PC-3 (cell line): ENCODE measurements at regions not wholly inside any gene's neighbourhood (a gene's known extent, or its start where the extent isn't known, plus 50 kb on each side); places are given as distances from the start of the nearest gene placed in this dataset.
A peak's percentile ranks its signal among the peaks of the same experiment; 100 is the strongest.

ENCODE experiments used
- ATAC-seq: fragments of 200-7000 bp; cut with Tn5 transposase; 2 replicates; pipeline ENCODE4 v1.9.1; 2020; ENCODE audit warnings: mild to moderate bottlenecking, moderate library complexity
- BruUV-seq: library from RNA; stranded (reverse); fragments of 400-500 nt; replicated peaks from 2 replicates; lab custom pipeline; 2021; lab: Mats Ljungman, UMichigan
- CTCF ChIA-PET: fragments of 300-600 bp; sonication (Branson Sonifier 250); formaldehyde crosslinking; loops from one replicate; lab custom pipeline; 2022; ENCODE audit warnings: antibody characterized with exemption; lab: Charles Lee
- POLR2A ChIA-PET: fragments of 300-600 bp; sonication (Branson Sonifier 250); formaldehyde crosslinking; loops from one replicate; lab custom pipeline; 2022; ENCODE audit warnings: antibody characterized with exemption; ENCODE audit not compliant: unreplicated experiment; lab: Charles Lee
- DNase-seq: peaks from one replicate; pipeline ENCODE4 v3.0.0-alpha.2; 2015
- H2AFZ ChIP-seq: fragments of 300-600 bp; sonication (generic); 2 replicates; pipeline ENCODE4 v1.6.0; 2016; ENCODE audit warnings: antibody characterized with exemption, low read length
- H3F3A ChIP-seq: fragments of 300-600 bp; sonication (generic); one replicate; pipeline ENCODE4 v1.6.0; 2017; ENCODE audit warnings: antibody characterized with exemption, low read length, control low read depth, mild to moderate bottlenecking; ENCODE audit not compliant: unreplicated experiment
- H3K27ac ChIP-seq: fragments of 300-600 bp; sonication (generic); 2 replicates; pipeline ENCODE4 v1.5.1; 2016; ENCODE audit warnings: mild to moderate bottlenecking, low read length
- H3K27me3 ChIP-seq: fragments of 300-600 bp; sonication (generic); 2 replicates; pipeline ENCODE4 v1.6.1; 2016; ENCODE audit warnings: low read length, mixed read lengths
- H3K36me3 ChIP-seq: fragments of 300-600 bp; sonication (generic); 2 replicates; pipeline ENCODE4 v1.6.1; 2016; ENCODE audit warnings: low read depth, mixed run types, low read length, mixed read lengths
- H3K4me1 ChIP-seq: fragments of 300-600 bp; sonication (generic); 2 replicates; pipeline ENCODE4 v1.5.1; 2016; ENCODE audit warnings: low read length; ENCODE audit not compliant: insufficient read depth
- H3K4me2 ChIP-seq: fragments of 300-600 bp; sonication (generic); 2 replicates; pipeline ENCODE4 v1.6.0; 2016; ENCODE audit warnings: low read length
- H3K4me3 ChIP-seq: fragments of 300-600 bp; sonication (generic); 2 replicates; pipeline ENCODE4 v1.5.1; 2016; ENCODE audit warnings: mild to moderate bottlenecking, low read length, mixed read lengths
- H3K79me2 ChIP-seq: fragments of 300-600 bp; sonication (generic); 2 replicates; pipeline ENCODE4 v1.6.1; 2017; ENCODE audit warnings: low read length, mixed read lengths
- H3K9ac ChIP-seq: fragments of 300-600 bp; sonication (generic); 2 replicates; pipeline ENCODE4 v1.6.0; 2016; ENCODE audit warnings: mild to moderate bottlenecking, low read length
- H3K9me2 ChIP-seq: fragments of 300-600 bp; sonication (generic); replicated peaks from 2 replicates; pipeline ENCODE4 v1.6.1; 2016; ENCODE audit warnings: mixed run types, low read length, mixed read lengths
- H3K9me3 ChIP-seq: fragments of 300-600 bp; sonication (generic); 2 replicates; pipeline ENCODE4 v1.6.1; 2016; ENCODE audit warnings: low read length, mixed read lengths
- H4K20me1 ChIP-seq: fragments of 300-600 bp; sonication (generic); 2 replicates; pipeline ENCODE4 v1.6.1; 2016; ENCODE audit warnings: low read length, mixed read lengths
- EZH2 ChIP-seq: fragments of 300-600 bp; sonication (generic); IDR thresholded peaks from one replicate; pipeline ENCODE4 v1.6.1; 2017; ENCODE audit warnings: antibody characterized with exemption, mild to moderate bottlenecking, low read length; ENCODE audit not compliant: unreplicated experiment
- EZH2phosphoT487 ChIP-seq: fragments of 300-600 bp; sonication (generic); IDR thresholded peaks from 2 replicates; pipeline ENCODE4 v1.6.1; 2018; ENCODE audit warnings: mild to moderate bottlenecking, antibody characterized with exemption, low read length, borderline replicate concordance
- intact Hi-C: fragments of 100-400 bp; cut with micrococcal nuclease; formaldehyde crosslinking; loops from 2 replicates; pipeline ENCODE4 v1.9.0; 2023
- TF ChIP-seq, protein P1 (sequence below): fragments of 300-600 bp; sonication (generic); conservative IDR thresholded peaks from 2 replicates; pipeline ENCODE4 v1.5.1; 2017; ENCODE audit warnings: antibody characterized with exemption, low read depth, mild to moderate bottlenecking, low read length

DNA sequence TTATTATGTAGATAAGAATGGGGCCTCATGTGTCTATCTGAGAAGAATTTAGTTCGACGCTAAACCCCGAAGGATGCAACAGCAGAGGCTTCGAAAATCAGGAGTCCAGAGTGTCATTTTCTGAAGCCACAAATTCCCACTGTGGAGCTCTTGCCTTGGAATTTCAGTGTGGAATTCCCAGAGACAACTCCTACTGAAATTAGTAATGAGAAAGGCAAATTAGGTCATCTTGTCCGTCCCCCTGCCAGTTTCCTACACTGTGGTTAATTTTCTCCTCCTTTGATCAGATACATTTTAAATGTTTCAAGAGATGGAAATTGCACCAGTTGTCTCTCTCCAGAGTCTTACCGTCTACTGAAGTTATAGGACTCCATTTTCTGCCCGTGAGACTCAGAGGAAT lies 633.6 kb downstream of the BNC2 start:
- Histone ChIP-seq H3K27me3 (no peaks in the 10 kb centered on the region), H3K9me2 (no peaks in the 10 kb centered on the region), H3K36me3 (no peaks in the 10 kb centered on the region), H3K4me2 (no peak overlapping the region), H3K79me2 (no peaks in the 10 kb centered on the region), H2AFZ (no peak overlapping the region), H3K27ac (no peak overlapping the region), H3F3A (no peaks in the 10 kb centered on the region), H3K4me1 (peaks cover 18% of the 10 kb centered on the region), H3K9ac (no peak overlapping the region), H4K20me1 (no peaks in the 10 kb centered on the region), H3K9me3 (no peaks in the 10 kb centered on the region), H3K4me3 (no peak overlapping the region)
- no TSS peak for BruUV-seq
- ChIA-PET POLR2A (no interaction called here), CTCF (no interaction called here)
- TF ChIP-seq, protein P1, sequence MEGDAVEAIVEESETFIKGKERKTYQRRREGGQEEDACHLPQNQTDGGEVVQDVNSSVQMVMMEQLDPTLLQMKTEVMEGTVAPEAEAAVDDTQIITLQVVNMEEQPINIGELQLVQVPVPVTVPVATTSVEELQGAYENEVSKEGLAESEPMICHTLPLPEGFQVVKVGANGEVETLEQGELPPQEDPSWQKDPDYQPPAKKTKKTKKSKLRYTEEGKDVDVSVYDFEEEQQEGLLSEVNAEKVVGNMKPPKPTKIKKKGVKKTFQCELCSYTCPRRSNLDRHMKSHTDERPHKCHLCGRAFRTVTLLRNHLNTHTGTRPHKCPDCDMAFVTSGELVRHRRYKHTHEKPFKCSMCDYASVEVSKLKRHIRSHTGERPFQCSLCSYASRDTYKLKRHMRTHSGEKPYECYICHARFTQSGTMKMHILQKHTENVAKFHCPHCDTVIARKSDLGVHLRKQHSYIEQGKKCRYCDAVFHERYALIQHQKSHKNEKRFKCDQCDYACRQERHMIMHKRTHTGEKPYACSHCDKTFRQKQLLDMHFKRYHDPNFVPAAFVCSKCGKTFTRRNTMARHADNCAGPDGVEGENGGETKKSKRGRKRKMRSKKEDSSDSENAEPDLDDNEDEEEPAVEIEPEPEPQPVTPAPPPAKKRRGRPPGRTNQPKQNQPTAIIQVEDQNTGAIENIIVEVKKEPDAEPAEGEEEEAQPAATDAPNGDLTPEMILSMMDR = no peak
- TF ChIP-seq EZH2 (no peak), EZH2phosphoT487 (no peak)
- no peak for DNase-seq
- intact Hi-C loops = no loop called here
- ATAC-seq = no peak

DNA sequence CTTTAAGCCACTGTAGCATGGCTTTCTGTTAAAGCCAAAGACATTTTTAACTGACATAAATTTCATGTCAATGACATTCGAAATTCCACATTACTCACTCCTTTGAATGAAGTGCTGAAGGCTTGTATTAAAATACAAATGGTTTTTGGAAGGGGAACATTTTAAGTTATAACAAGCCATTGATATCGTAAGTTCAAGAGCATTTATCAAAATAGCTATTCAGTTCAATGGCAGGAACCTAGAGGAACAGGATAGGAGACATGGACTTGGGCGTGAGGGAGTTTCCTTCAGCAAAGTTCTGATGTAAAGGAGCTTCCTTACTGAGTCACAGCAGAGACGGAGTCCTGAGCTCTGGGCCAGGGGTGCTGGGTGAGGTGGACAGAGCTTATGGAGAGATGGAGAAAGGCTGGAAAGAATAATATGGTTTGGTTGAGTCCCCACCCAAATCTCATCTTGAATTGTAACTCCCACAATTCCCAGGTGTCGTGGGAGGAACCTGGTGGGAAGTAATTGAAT lies 631.8 kb downstream of the BNC2 start:
- no peak for DNase-seq

DNA sequence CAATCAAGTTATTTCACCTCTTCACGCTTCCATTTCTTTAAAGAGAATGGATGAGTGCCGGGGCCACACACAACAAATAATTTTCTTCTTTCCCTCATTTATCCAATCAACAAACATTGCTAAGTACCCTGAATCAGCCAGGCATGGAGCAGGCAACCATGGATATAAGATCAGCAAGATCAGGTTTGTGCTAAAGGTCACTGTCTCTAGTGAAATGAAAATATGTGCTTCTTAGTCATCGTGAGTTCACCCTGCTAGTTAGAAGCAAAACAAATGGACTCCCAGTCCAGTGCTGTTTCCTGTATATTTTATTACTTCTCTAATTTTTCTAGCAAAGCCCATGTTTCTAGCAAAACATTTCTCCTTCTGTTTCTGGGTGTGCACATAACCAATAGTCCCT lies 629.2 kb downstream of the BNC2 start:
- Histone ChIP-seq H3K9me3 (no peaks in the 10 kb centered on the region), H4K20me1 (no peaks in the 10 kb centered on the region), H3K4me2 (peak overlapping the region; percentile 57), H3K9me2 (no peaks in the 10 kb centered on the region), H3K27ac (peak overlapping the region; percentile 66), H3K27me3 (no peaks in the 10 kb centered on the region), H3K4me3 (no peak overlapping the region), H3K4me1 (peaks cover 40% of the 10 kb centered on the region), H3K79me2 (no peaks in the 10 kb centered on the region), H3F3A (no peaks in the 10 kb centered on the region), H3K36me3 (no peaks in the 10 kb centered on the region), H2AFZ (no peak overlapping the region), H3K9ac (no peak overlapping the region)
- TF ChIP-seq EZH2 (no peak), EZH2phosphoT487 (no peak)
- TF ChIP-seq, protein P1 = no peak
- POLR2A ChIA-PET = no interaction called here
- peak; percentile 95 for ATAC-seq
- intact Hi-C loops = loop anchor here (1.0 kb wide), 1 partner anchor 96 kb away; no protein-coding TSS in a partner anchor
- CTCF ChIA-PET = no interaction called here
- BruUV-seq = no TSS peak
- DNase-seq = peak; percentile 70

More for the DNA sequence above, 631.8 kb downstream of the BNC2 start:
- POLR2A ChIA-PET = no interaction called here
- intact Hi-C loops = no loop called here
- H3F3A ChIP-seq = no peaks in the 10 kb centered on the region
- H3K9me3 ChIP-seq = no peaks in the 10 kb centered on the region
- BruUV-seq = no TSS peak
- H2AFZ ChIP-seq = no peak overlapping the region
- no peak overlapping the region for H3K4me3 ChIP-seq
- no peak overlapping the region for H3K27ac ChIP-seq
- no peak for ATAC-seq
- no peak overlapping the region for H3K4me2 ChIP-seq
- H3K4me1 ChIP-seq = peaks cover 35% of the 10 kb centered on the region
- TF ChIP-seq EZH2phosphoT487 = no peak
- TF ChIP-seq, protein P1 = no peak
- TF ChIP-seq EZH2 = no peak
- H3K79me2 ChIP-seq = no peaks in the 10 kb centered on the region
- H3K36me3 ChIP-seq = no peaks in the 10 kb centered on the region
- CTCF ChIA-PET = no interaction called here
- H4K20me1 ChIP-seq = no peaks in the 10 kb centered on the region
- H3K9me2 ChIP-seq = no peaks in the 10 kb centered on the region
- H3K27me3 ChIP-seq = no peaks in the 10 kb centered on the region
- no peak overlapping the region for H3K9ac ChIP-seq
